Fibroblast of the aortic adventitia (primary cell): ENCODE measurements at regions not wholly inside any gene's neighbourhood (a gene's known extent, or its start where the extent isn't known, plus 50 kb on each side); places are given as distances from the start of the nearest gene placed in this dataset.
"Not testable (repeated sequence)": the region's sequence is repeated elsewhere in the genome, so short reads cannot be mapped to it uniquely, and the experiment has no call there.

Experiments used
- DNase-seq: peaks from one replicate; pipeline ENCODE4 v3.0.0-alpha.2; 2010; ENCODE audit warnings: low read depth
- H3K4me3 ChIP-seq: 2 replicates; pipeline ENCODE4 v1.5.1; 2011; ENCODE audit warnings: low read depth, mild to moderate bottlenecking, control low read depth, low read length, moderate library complexity
- TF ChIP-seq, protein P1 (sequence below): IDR thresholded peaks from 2 replicates; pipeline ENCODE4 v1.5.1; 2011; ENCODE audit warnings: mild to moderate bottlenecking, low read length, control low read depth, inconsistent platforms; ENCODE audit not compliant: insufficient read depth

DNA sequence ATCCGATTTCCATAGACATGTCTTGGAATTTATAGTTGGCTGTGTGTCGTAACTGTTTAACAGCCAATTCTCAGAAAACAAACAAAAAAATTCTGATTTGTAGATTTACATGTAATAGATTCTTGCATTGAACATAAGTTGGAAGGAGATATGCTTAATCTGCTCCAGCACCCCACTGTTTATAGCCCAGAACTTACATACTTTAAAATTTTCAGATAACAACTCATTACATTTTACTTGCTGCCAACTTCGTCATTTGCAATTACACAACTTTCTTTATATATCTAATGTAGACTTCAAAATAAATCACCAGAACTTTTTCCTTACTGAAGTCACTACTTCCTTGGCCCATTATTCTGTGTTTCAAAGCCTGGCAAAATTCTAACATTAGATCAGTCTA, 472.3 kb upstream of the EYS start:
- TF ChIP-seq, protein P1, sequence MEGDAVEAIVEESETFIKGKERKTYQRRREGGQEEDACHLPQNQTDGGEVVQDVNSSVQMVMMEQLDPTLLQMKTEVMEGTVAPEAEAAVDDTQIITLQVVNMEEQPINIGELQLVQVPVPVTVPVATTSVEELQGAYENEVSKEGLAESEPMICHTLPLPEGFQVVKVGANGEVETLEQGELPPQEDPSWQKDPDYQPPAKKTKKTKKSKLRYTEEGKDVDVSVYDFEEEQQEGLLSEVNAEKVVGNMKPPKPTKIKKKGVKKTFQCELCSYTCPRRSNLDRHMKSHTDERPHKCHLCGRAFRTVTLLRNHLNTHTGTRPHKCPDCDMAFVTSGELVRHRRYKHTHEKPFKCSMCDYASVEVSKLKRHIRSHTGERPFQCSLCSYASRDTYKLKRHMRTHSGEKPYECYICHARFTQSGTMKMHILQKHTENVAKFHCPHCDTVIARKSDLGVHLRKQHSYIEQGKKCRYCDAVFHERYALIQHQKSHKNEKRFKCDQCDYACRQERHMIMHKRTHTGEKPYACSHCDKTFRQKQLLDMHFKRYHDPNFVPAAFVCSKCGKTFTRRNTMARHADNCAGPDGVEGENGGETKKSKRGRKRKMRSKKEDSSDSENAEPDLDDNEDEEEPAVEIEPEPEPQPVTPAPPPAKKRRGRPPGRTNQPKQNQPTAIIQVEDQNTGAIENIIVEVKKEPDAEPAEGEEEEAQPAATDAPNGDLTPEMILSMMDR: no peak
- peak; percentile 6 for DNase-seq
- no peak overlapping the region for H3K4me3 ChIP-seq

- TF ChIP-seq, protein P1: no peak
- DNase-seq: no peak
- no peak overlapping the region for H3K4me3 ChIP-seq
Measured at GRCh38 chr6:66173587-66173986, 466.6 kb upstream of the EYS start.

GRCh38 chr6:66166713-66167112, 459.7 kb upstream of the EYS start:
- H3K4me3 ChIP-seq, DNase-seq: not testable (repeated sequence)

- no peak overlapping the region for H3K4me3 ChIP-seq
- no peak for DNase-seq
- TF ChIP-seq, protein P1: no peak
Measured at GRCh38 chr6:66161546-66162108, 454.6 kb upstream of the EYS start.

GRCh38 chr6:66159937-66160336, 452.9 kb upstream of the EYS start:
- H3K4me3 ChIP-seq: no peak overlapping the region
- no peak for DNase-seq
- TF ChIP-seq, protein P1: no peak

DNA sequence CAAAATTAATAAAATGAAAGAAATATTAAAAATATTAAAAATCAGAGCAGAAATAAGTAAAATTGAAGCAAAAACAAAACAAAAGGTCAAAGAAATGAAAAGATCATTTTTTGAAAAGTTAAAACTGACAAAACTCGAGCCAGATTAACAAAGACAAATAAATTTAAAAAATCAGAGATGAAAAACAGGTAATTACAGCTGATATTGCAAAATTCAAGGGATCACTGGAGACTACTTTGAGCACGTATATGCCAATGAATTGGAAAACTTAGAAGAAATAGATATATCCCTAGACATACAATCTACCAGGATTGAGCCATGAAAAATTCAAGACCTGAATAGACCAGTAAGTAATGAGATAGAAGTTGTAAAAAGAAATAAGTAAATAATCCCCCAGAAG, 446.2 kb upstream of the EYS start:
- TF ChIP-seq, protein P1: no peak
- H3K4me3 ChIP-seq: no peak overlapping the region
- DNase-seq: no peak

DNA sequence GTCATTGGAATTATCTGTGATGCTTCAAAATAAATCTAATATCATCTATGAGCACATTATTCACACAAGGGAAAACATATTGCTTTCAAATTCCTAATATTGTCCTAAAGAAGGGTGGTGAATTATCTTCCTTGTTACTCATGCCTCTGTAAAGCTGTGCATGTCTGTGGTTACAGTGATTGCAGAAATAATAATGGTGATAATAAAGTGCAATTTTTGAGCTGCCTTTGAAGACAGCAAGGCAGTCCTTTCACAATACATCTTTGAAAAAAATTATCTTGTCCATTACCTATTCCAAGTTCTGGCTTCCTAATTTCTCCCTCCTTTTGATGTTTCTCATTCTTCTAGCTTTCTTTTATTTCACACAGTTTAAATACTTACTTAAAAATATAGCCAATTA, 442.1 kb upstream of the EYS start:
- TF ChIP-seq, protein P1: no peak
- no peak overlapping the region for H3K4me3 ChIP-seq
- no peak for DNase-seq
